Gastroesophageal sphincter (tissue), 3 donors: ENCODE measurements at regions not wholly inside any gene's neighbourhood (a gene's known extent, or its start where the extent isn't known, plus 50 kb on each side); places are given as distances from the start of the nearest gene placed in this dataset.
"Not testable (repeated sequence)": the region's sequence is repeated elsewhere in the genome, so short reads cannot be mapped to it uniquely, and the experiment has no call there.

ENCODE experiments used
- POLR2A ChIP-seq, 2 donors: fragments of 450-650 bp; IDR thresholded peaks; one replicate each; pipeline ENCODE4 v1.6.1; 2017; ENCODE audit warnings: antibody characterized with exemption in 2 of 2, mild to moderate bottlenecking in 2 of 2, moderate library complexity in 1 of 2
- POLR2AphosphoS5 ChIP-seq: sonication (generic); formaldehyde crosslinking; IDR thresholded peaks from one replicate; pipeline ENCODE4 v1.6.1; 2017; ENCODE audit warnings: antibody characterized with exemption
- TF ChIP-seq, protein P1 (sequence below), 4 experiments: fragments of 200-600 bp in 2 of 4; fragments of 450-650 bp in 2 of 4; sonication (generic) in 1 of 4; IDR thresholded peaks; one replicate each; pipeline ENCODE4 v1.5.1; 2017 to 2019; ENCODE audit warnings: antibody characterized with exemption in 4 of 4, mild to moderate bottlenecking in 2 of 4, moderate library complexity in 2 of 4

- not testable (repeated sequence) for TF ChIP-seq POLR2A (IDR thresholded peaks at IDR 0.05); POLR2AphosphoS5
- TF ChIP-seq, protein P1, sequence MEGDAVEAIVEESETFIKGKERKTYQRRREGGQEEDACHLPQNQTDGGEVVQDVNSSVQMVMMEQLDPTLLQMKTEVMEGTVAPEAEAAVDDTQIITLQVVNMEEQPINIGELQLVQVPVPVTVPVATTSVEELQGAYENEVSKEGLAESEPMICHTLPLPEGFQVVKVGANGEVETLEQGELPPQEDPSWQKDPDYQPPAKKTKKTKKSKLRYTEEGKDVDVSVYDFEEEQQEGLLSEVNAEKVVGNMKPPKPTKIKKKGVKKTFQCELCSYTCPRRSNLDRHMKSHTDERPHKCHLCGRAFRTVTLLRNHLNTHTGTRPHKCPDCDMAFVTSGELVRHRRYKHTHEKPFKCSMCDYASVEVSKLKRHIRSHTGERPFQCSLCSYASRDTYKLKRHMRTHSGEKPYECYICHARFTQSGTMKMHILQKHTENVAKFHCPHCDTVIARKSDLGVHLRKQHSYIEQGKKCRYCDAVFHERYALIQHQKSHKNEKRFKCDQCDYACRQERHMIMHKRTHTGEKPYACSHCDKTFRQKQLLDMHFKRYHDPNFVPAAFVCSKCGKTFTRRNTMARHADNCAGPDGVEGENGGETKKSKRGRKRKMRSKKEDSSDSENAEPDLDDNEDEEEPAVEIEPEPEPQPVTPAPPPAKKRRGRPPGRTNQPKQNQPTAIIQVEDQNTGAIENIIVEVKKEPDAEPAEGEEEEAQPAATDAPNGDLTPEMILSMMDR (IDR thresholded peaks at IDR 0.05) = not testable (repeated sequence)
Measured at GRCh38 chr7:1620176-1620575, 49.9 kb upstream of the ELFN1 start.
